Mesenchymal stem cell (in vitro differentiated cells and primary cell): ENCODE measurements at regions not wholly inside any gene's neighbourhood (a gene's known extent, or its start where the extent isn't known, plus 50 kb on each side); places are given as distances from the start of the nearest gene placed in this dataset.

Source experiments
- DNase-seq: peaks from one replicate; pipeline ENCODE4 v3.0.0-alpha.2; 2013
- H2AFZ ChIP-seq: one replicate; pipeline ENCODE4 v1.6.1; 2013; ENCODE audit warnings: low read depth, mild to moderate bottlenecking, control low read depth, inconsistent platforms, low read length, moderate library complexity
- H2AK5ac ChIP-seq: 2 replicates; pipeline ENCODE4 v1.6.1; 2013; ENCODE audit warnings: low read length, moderate library complexity, mild to moderate bottlenecking, inconsistent platforms; ENCODE audit not compliant: severe bottlenecking
- H2BK120ac ChIP-seq: one replicate; pipeline ENCODE4 v1.6.1; 2013; ENCODE audit warnings: low read depth, mild to moderate bottlenecking, inconsistent platforms, low read length, moderate library complexity
- H2BK12ac ChIP-seq, 2 experiments: one replicate each; pipeline ENCODE4 v1.6.1; 2013; ENCODE audit warnings: inconsistent platforms in 2 of 2, low read length in 2 of 2, mild to moderate bottlenecking in 2 of 2, moderate library complexity in 2 of 2, control low read depth in 1 of 2
- H2BK15ac ChIP-seq: one replicate; pipeline ENCODE4 v1.6.1; 2013; ENCODE audit warnings: mild to moderate bottlenecking, low read depth, inconsistent platforms; ENCODE audit not compliant: poor library complexity, severe bottlenecking
- H2BK5ac ChIP-seq: 2 replicates; pipeline ENCODE4 v1.6.1; 2013; ENCODE audit warnings: low read depth, mild to moderate bottlenecking, low read length, control low read depth, inconsistent platforms; ENCODE audit not compliant: poor library complexity, severe bottlenecking
- H3K14ac ChIP-seq, 2 experiments: one replicate each; pipeline ENCODE4 v1.6.1; 2013; ENCODE audit warnings: inconsistent platforms in 2 of 2, low read length in 2 of 2, control low read depth in 1 of 2, mild to moderate bottlenecking in 1 of 2, moderate library complexity in 1 of 2
- H3K18ac ChIP-seq, 2 experiments: one replicate each; pipeline ENCODE4 v1.6.1; 2013; ENCODE audit warnings: inconsistent platforms in 2 of 2, low read length in 2 of 2, control low read depth in 1 of 2, low read depth in 1 of 2, mild to moderate bottlenecking in 1 of 2
- H3K23ac ChIP-seq, 2 experiments: one replicate each; pipeline ENCODE4 v1.6.1; 2013; ENCODE audit warnings: inconsistent platforms in 2 of 2, low read length in 2 of 2, mild to moderate bottlenecking in 2 of 2, moderate library complexity in 2 of 2, control low read depth in 1 of 2
- H3K27ac ChIP-seq: 2 replicates; pipeline ENCODE4 v1.5.1; 2013; ENCODE audit warnings: mild to moderate bottlenecking, moderate library complexity, low read length, control low read depth, inconsistent platforms; ENCODE audit not compliant: poor library complexity, severe bottlenecking
- H3K27me3 ChIP-seq, 2 experiments: 2 replicates each; pipeline versions ENCODE4 v1.6.1 to v1.7.0; 2013; ENCODE audit warnings: low read length in 2 of 2, mild to moderate bottlenecking in 2 of 2, moderate library complexity in 2 of 2, control low read depth in 1 of 2, inconsistent platforms in 1 of 2; ENCODE audit not compliant: control insufficient read depth in 1 of 2, insufficient read depth in 1 of 2
- H3K36me3 ChIP-seq, 2 experiments: 2 replicates each; pipeline versions ENCODE4 v1.6.1 to v1.7.0; 2013; ENCODE audit warnings: low read length in 2 of 2, control low read depth in 1 of 2, inconsistent platforms in 1 of 2, low read depth in 1 of 2, mild to moderate bottlenecking in 1 of 2; ENCODE audit not compliant: insufficient read depth in 2 of 2, control insufficient read depth in 1 of 2
- H3K4ac ChIP-seq, 2 experiments: one replicate each; pipeline ENCODE4 v1.6.1; 2013; ENCODE audit warnings: inconsistent platforms in 2 of 2, low read length in 2 of 2, mild to moderate bottlenecking in 2 of 2, moderate library complexity in 2 of 2, control low read depth in 1 of 2, low read depth in 1 of 2
- H3K4me1 ChIP-seq: 2 replicates; pipeline ENCODE4 v1.6.1; 2013; ENCODE audit warnings: low read depth, low read length, control low read depth; ENCODE audit not compliant: control insufficient read depth, insufficient read depth
- H3K4me2 ChIP-seq: 2 replicates; pipeline ENCODE4 v1.6.1; 2013; ENCODE audit warnings: low read length, mild to moderate bottlenecking, inconsistent platforms; ENCODE audit not compliant: poor library complexity, severe bottlenecking
- H3K4me3 ChIP-seq, 2 experiments: 2 replicates each; pipeline versions ENCODE4 v1.5.1 to v1.7.0; 2013; ENCODE audit warnings: low read length in 2 of 2, mild to moderate bottlenecking in 2 of 2, control low read depth in 1 of 2, low read depth in 1 of 2; ENCODE audit not compliant: insufficient read depth in 1 of 2
- H3K79me1 ChIP-seq: replicated peaks from 2 replicates; pipeline ENCODE4 v1.6.1; 2013; ENCODE audit warnings: mild to moderate bottlenecking, control low read depth, low read length, inconsistent platforms; ENCODE audit not compliant: poor library complexity, severe bottlenecking
- H3K9ac ChIP-seq: 2 replicates; pipeline ENCODE4 v1.7.0; 2013; ENCODE audit warnings: mild to moderate bottlenecking, low read length, moderate library complexity
- H3K9me3 ChIP-seq: 2 replicates; pipeline ENCODE4 v1.7.0; 2013; ENCODE audit warnings: mild to moderate bottlenecking, low read length; ENCODE audit not compliant: control insufficient read depth
- H4K8ac ChIP-seq: one replicate; pipeline ENCODE4 v1.6.1; 2013; ENCODE audit warnings: inconsistent platforms, mild to moderate bottlenecking, low read length, moderate library complexity
- H4K91ac ChIP-seq: one replicate; pipeline ENCODE4 v1.6.1; 2013; ENCODE audit warnings: mild to moderate bottlenecking, low read length, inconsistent platforms
- WGBS: methylation state at CpG from one replicate; pipeline ENCODE4 v1.1.7; 2013; ENCODE audit warnings: mixed read lengths; 5-methylcytosine and 5-hydroxymethylcytosine counted together

GRCh38 chr5:106822851-106823250 is 847.9 kb downstream of the EFNA5 start:
- Histone ChIP-seq H2BK12ac (no peak overlapping the region), H2BK15ac (no peak overlapping the region), H3K27ac (no peak overlapping the region), H3K9ac (no peak overlapping the region), H3K14ac (no peak overlapping the region), H2BK120ac (no peak overlapping the region), H3K36me3 (no peaks in the 10 kb centered on the region), H3K79me1 (no peaks in the 10 kb centered on the region), H2BK5ac (peak overlapping the region; percentile 86), H3K23ac (no peak overlapping the region), H3K4me3 (no peak overlapping the region), H4K91ac (no peak overlapping the region), H3K27me3 (no peaks in the 10 kb centered on the region), H3K9me3 (no peaks in the 10 kb centered on the region), H2AFZ (no peak overlapping the region), H2AK5ac (no peak overlapping the region), H3K18ac (no peak overlapping the region), H3K4ac (no peak overlapping the region), H4K8ac (no peak overlapping the region), H3K4me1 (no peaks in the 10 kb centered on the region), H3K4me2 (no peak overlapping the region)
- DNase-seq = peak; percentile 6
- no CpG with 5 or more reads among the region's 1 CpG for WGBS

- Histone ChIP-seq H3K9ac (no peak overlapping the region), H3K79me1 (no peaks in the 10 kb centered on the region), H3K4ac (no peak overlapping the region), H3K23ac (no peak overlapping the region), H4K91ac (no peak overlapping the region), H2BK120ac (no peak overlapping the region), H2BK5ac (no peak overlapping the region), H3K9me3 (no peaks in the 10 kb centered on the region), H3K36me3 (no peaks in the 10 kb centered on the region), H2AK5ac (no peak overlapping the region), H3K14ac (no peak overlapping the region), H2AFZ (no peak overlapping the region), H3K27ac (no peak overlapping the region), H2BK15ac (no peak overlapping the region), H3K4me3 (no peak overlapping the region), H3K18ac (no peak overlapping the region), H4K8ac (no peak overlapping the region), H2BK12ac (no peak overlapping the region), H3K4me1 (no peaks in the 10 kb centered on the region), H3K27me3 (no peaks in the 10 kb centered on the region), H3K4me2 (no peak overlapping the region)
- no peak for DNase-seq
- 90% methylated on average over 4 of the region's 4 CpGs for WGBS
These were observed 852.2 kb downstream of the EFNA5 start for GRCh38 chr5:106818552-106818951.

GRCh38 chr5:106814961-106815360 is 855.8 kb downstream of the EFNA5 start:
- H3K9ac ChIP-seq = no peak overlapping the region
- H2AK5ac ChIP-seq = no peak overlapping the region
- no peaks in the 10 kb centered on the region for H3K27me3 ChIP-seq
- no peak overlapping the region for H2BK12ac ChIP-seq
- no peaks in the 10 kb centered on the region for H3K9me3 ChIP-seq
- H2AFZ ChIP-seq = no peak overlapping the region
- no peak overlapping the region for H3K4ac ChIP-seq
- no peak overlapping the region for H4K8ac ChIP-seq
- 85% methylated on average over 2 of the region's 2 CpGs for WGBS
- H3K79me1 ChIP-seq = no peaks in the 10 kb centered on the region
- DNase-seq = no peak
- no peak overlapping the region for H3K27ac ChIP-seq
- no peak overlapping the region for H3K4me2 ChIP-seq
- H3K23ac ChIP-seq = no peak overlapping the region
- no peak overlapping the region for H2BK15ac ChIP-seq
- H3K4me1 ChIP-seq = no peaks in the 10 kb centered on the region
- H3K14ac ChIP-seq = no peak overlapping the region
- no peaks in the 10 kb centered on the region for H3K36me3 ChIP-seq
- no peak overlapping the region for H2BK120ac ChIP-seq
- H2BK5ac ChIP-seq = no peak overlapping the region
- no peak overlapping the region for H3K18ac ChIP-seq
- no peak overlapping the region for H4K91ac ChIP-seq
- H3K4me3 ChIP-seq = no peak overlapping the region

GRCh38 chr5:106801554-106801953 is 869.2 kb downstream of the EFNA5 start:
- H3K14ac ChIP-seq = no peak overlapping the region
- no peak overlapping the region for H2BK15ac ChIP-seq
- no peak overlapping the region for H3K18ac ChIP-seq
- no peak overlapping the region for H2BK12ac ChIP-seq
- no peaks in the 10 kb centered on the region for H3K4me1 ChIP-seq
- no peak overlapping the region for H2AK5ac ChIP-seq
- no peak overlapping the region for H4K8ac ChIP-seq
- H3K79me1 ChIP-seq = no peaks in the 10 kb centered on the region
- no peak overlapping the region for H3K4me2 ChIP-seq
- H2AFZ ChIP-seq = no peak overlapping the region
- no peaks in the 10 kb centered on the region for H3K27me3 ChIP-seq
- no peak overlapping the region for H2BK120ac ChIP-seq
- whole genome bisulfite sequencing = 91% methylated on average over 2 of the region's 3 CpGs
- no peak overlapping the region for H3K9ac ChIP-seq
- H3K4me3 ChIP-seq = no peak overlapping the region
- H3K9me3 ChIP-seq = no peaks in the 10 kb centered on the region
- H2BK5ac ChIP-seq = no peak overlapping the region
- H3K23ac ChIP-seq = no peak overlapping the region
- H3K36me3 ChIP-seq = no peaks in the 10 kb centered on the region
- DNase-seq = no peak
- H3K27ac ChIP-seq = no peak overlapping the region
- H3K4ac ChIP-seq = no peak overlapping the region
- H4K91ac ChIP-seq = no peak overlapping the region
